Muscle of arm (tissue), 1 donor: ENCODE measurements at regions not wholly inside any gene's neighbourhood (a gene's known extent, or its start where the extent isn't known, plus 50 kb on each side); places are given as distances from the start of the nearest gene placed in this dataset.
A peak's percentile ranks its signal among the peaks of the same experiment; 100 is the strongest.
"Not testable (repeated sequence)": the region's sequence is repeated elsewhere in the genome, so short reads cannot be mapped to it uniquely, and the experiment has no call there.

Source experiments
- DNase-seq: peaks from one replicate; pipeline ENCODE4 v3.0.0-alpha.2; 2013

DNA sequence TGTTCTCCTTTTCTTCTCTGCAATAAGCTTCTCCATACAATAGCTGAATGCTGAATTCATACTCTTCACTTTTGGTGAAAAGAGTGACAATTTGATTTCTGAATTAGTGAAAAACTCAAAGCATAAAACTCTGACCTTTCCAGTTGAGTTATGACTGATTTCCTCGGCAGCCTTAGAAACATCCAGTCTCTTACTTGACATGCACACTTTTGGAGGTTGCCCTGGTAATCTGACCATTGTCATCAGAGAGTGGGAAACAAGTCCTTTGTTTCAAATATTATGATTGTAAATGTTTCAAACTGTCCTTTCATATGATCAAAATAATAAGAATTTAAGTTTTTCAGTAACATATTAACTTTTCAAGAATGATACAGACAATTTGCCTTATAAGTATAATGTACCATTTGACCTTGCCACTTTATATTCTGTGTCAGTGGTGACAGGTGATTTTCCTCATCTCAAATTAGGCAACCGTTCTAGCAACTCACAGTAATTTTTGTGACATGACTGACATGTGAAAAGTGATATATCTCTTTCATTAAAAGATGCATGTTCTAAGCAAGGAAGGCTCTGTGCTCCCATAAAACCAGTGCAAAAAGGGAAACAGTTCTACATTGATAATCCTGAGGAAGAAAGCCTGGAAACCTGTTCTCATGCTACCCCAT lies 507.6 kb upstream of the ROBO2 start:
- no peak for DNase-seq

GRCh38 chr3:76533710-76534109 lies 506.2 kb upstream of the ROBO2 start:
- not testable (repeated sequence) for DNase-seq

DNA sequence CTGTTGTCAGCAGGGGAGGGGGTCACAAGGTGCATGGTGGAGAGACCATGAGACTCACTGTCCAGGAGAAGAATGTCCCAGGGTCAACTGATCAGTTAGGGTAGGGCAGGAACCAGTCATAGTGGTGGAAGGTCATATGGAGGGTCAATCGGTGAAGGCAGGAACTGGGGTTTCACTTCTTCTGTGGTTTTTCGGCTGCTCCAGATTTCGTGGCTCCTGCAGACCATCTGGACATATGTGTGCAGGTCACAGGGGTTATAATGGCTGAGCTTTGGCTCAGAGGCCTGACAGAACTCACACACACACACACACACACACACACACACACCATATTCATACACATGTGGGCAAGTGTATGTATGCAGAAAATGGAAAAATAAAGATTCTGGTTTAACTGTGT lies 502.0 kb upstream of the ROBO2 start:
- DNase-seq = not testable (repeated sequence)

GRCh38 chr3:76547674-76548073 lies 492.2 kb upstream of the ROBO2 start:
- DNase-seq = no peak

GRCh38 chr3:76550522-76551201 lies 489.2 kb upstream of the ROBO2 start:
- no peak for DNase-seq

- no peak for DNase-seq
These were observed 488.2 kb upstream of the ROBO2 start for GRCh38 chr3:76551739-76552138.

DNA sequence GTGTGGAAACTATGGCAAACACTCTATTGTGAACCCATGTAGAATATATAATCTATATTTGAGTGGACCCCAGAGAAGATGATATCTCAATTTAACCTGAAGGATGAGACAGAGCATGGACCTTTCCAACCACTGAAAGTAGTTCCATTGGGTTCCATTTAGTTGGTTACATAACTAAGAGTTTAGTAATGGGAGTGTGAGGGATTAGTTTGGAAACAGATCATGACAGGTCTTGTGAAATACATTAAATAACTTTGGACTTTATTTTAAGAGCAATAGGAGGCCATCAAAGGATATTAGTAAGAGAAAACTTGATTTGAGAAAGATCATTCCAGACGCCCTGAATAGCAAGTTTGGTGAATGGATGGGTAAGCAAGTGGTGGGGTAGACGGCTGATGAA lies 487.2 kb upstream of the ROBO2 start:
- DNase-seq = no peak

DNA sequence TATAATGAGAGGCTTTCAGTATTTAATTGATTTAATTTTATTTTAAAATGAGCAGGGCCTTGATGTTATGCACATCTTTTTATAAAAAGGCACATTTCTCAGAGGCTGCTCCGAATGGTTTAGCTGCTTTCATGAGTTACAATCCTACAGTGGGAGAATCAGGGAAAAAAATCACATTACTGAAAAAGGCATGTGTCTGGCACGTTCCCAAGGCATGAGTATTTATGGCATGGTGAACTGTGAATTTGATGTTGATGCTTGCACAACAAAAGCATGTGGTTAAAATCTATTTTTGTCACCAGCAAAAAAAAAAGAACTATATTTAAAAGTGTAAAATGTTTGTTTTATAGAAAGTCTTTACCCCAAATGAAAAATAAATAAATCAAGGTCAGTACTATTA lies 485.2 kb upstream of the ROBO2 start:
- peak; percentile 27 for DNase-seq

DNA sequence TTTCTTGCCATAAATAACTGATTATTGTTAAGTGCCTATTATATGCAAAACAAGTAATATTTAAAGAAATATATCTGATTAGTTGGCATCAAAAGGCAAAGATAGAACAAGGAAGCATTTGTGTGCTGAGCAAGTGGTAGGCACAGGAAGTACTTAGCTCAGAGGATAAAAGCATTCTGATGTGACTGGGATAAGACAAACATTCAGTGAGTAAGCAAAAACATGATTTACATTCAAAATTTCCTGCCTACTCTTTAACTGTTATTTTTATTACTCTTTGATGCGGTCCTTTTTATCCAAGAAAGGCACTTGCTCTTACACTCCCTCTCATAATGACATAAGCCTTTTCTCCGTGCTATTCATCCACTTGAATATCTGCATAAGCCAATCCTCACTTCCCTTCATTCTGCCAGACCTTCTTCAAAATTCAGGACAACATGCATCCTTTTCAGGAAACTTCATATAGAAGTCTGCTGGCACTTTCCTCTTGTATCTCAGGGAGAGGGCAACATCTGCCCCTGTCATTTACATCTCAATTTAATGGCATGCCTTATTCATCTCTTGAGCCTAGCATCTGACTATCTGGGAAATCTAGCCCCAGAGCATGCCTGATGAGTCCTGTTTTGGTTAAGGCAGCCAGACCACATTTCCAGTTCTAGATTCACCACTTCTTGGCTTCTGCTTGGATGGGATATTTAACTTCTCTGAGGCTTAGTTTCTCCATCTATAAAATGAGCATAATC lies 478.2 kb upstream of the ROBO2 start:
- DNase-seq = no peak

GRCh38 chr3:76565496-76566210 lies 474.2 kb upstream of the ROBO2 start:
- no peak for DNase-seq

GRCh38 chr3:76566211-76566534 lies 473.7 kb upstream of the ROBO2 start:
- no peak for DNase-seq

DNA sequence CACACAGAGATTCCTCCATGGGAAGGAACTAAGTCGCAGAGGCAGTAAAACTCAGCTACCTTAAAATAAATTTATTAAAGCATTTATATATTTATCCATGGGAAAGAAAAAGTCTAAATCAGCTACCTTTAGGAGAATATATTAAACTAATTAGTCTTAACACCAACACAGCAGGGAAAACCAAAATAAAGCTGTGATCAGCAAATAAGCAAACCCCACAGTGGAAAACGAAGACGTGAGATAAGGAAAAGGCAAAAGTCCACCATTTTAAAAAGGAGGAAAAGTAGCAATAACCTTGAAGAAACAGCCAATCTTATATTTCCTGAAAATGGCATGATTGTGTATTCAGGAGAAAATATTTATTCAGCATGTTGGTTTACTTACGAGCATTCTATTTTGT lies 473.0 kb upstream of the ROBO2 start:
- no peak for DNase-seq

- no peak for DNase-seq
These were observed 469.4 kb upstream of the ROBO2 start for GRCh38 chr3:76570436-76571057.

DNA sequence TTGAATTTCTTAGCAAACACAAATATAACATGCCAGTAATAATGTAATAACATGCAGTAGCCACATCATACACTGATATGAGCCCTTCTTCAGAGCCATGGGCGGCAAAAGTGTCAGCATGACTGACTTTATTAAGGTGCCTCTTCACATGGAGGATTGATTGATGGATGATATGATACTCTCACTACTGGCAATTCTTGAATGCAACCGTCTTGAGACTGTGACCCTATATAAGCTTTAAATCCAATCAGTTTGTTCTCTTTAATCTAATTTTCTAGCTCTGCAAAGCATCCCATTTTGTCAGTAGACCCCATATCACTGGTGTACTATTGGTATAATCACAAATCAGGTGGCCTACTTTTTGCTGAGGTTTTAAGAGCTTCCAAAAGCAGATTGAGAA lies 463.7 kb upstream of the ROBO2 start:
- no peak for DNase-seq

DNA sequence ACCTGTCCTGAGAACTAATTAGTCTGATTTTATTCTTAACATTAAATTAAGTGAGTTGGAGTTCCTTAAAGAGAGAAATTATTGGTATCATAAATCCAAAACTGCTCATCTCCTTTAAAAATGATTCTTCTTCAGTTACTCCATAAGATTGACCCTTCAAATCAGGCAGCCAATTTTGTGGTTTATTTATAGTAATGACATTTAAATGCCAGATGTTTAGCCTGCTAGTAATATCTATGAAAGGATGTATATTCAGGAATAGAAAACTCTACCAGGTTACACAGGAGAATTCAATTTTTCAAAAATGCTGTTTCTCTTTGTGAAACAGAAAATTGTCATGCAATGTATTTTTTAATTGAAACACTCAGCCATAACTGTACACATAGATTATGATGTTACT lies 457.8 kb upstream of the ROBO2 start:
- DNase-seq = no peak

GRCh38 chr3:76582632-76583378 lies 457.1 kb upstream of the ROBO2 start:
- DNase-seq = no peak

- DNase-seq = no peak
These were observed 454.0 kb upstream of the ROBO2 start for GRCh38 chr3:76585794-76586392.

GRCh38 chr3:76586471-76586870 lies 453.4 kb upstream of the ROBO2 start:
- DNase-seq = no peak

GRCh38 chr3:76610150-76610549 lies 429.7 kb upstream of the ROBO2 start:
- no peak for DNase-seq

- no peak for DNase-seq
These were observed 424.2 kb upstream of the ROBO2 start for GRCh38 chr3:76615719-76616118.

GRCh38 chr3:76624164-76624563 lies 415.7 kb upstream of the ROBO2 start:
- DNase-seq = no peak
